Uterus (tissue), 2 donors: ENCODE measurements at regions not wholly inside any gene's neighbourhood (a gene's known extent, or its start where the extent isn't known, plus 50 kb on each side); places are given as distances from the start of the nearest gene placed in this dataset.

Source experiments
- POLR2A ChIP-seq, 2 donors: fragments of 450-650 bp; IDR thresholded peaks; one replicate each; pipeline ENCODE4 v1.6.1; 2016; ENCODE audit warnings: antibody characterized with exemption in 2 of 2, mild to moderate bottlenecking in 1 of 2, moderate library complexity in 1 of 2
- TF ChIP-seq, protein P1 (sequence below), 4 experiments: fragments of 200-600 bp in 2 of 4; fragments of 450-650 bp in 2 of 4; sonication (generic) in 2 of 4; IDR thresholded peaks; one replicate each; pipeline ENCODE4 v1.5.1; 2016 to 2019; ENCODE audit warnings: antibody characterized with exemption in 4 of 4, mild to moderate bottlenecking in 2 of 4, moderate library complexity in 1 of 4

- TF ChIP-seq, protein P1, sequence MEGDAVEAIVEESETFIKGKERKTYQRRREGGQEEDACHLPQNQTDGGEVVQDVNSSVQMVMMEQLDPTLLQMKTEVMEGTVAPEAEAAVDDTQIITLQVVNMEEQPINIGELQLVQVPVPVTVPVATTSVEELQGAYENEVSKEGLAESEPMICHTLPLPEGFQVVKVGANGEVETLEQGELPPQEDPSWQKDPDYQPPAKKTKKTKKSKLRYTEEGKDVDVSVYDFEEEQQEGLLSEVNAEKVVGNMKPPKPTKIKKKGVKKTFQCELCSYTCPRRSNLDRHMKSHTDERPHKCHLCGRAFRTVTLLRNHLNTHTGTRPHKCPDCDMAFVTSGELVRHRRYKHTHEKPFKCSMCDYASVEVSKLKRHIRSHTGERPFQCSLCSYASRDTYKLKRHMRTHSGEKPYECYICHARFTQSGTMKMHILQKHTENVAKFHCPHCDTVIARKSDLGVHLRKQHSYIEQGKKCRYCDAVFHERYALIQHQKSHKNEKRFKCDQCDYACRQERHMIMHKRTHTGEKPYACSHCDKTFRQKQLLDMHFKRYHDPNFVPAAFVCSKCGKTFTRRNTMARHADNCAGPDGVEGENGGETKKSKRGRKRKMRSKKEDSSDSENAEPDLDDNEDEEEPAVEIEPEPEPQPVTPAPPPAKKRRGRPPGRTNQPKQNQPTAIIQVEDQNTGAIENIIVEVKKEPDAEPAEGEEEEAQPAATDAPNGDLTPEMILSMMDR (IDR thresholded peaks at IDR 0.05), result no peak
- TF ChIP-seq POLR2A (IDR thresholded peaks at IDR 0.05), result no peak
Observed at GRCh38 chr6:67394254-67394653, 1240.8 kb upstream of the ADGRB3 start.
